Anterior cingulate cortex (tissue), 58 donors: ENCODE measurements at regions not wholly inside any gene's neighbourhood (a gene's known extent, or its start where the extent isn't known, plus 50 kb on each side); places are given as distances from the start of the nearest gene placed in this dataset.
"Not testable (repeated sequence)": the region's sequence is repeated elsewhere in the genome, so short reads cannot be mapped to it uniquely, and the experiment has no call there.

Source experiments
- DNase-seq, 58 donors: peaks; one replicate each; lab custom pipeline; 2025; lab: John Stamatoyannopoulos, UW

DNA sequence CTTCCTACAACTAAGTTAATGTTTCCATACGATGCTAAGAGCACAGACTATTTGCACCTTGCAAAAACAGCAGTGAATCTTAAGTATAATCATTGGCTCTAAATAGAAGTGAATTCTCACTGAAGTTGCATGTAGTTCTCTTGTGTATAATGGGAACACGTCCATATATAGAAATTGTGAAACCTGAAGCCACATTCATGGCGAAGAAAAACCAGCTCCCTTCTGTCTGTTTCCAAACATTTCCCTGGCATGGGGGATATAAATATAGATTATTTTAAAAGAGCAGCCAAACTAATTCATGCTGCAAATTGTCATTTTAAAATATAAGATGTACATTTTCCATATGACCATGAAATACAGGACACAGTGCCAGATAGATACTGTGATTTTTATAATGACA is 71.1 kb downstream of the TRAM1L1 start:
- no peak for DNase-seq

- no peak for DNase-seq
Measured at GRCh38 chr4:117010671-117011070, 74.7 kb downstream of the TRAM1L1 start.

DNA sequence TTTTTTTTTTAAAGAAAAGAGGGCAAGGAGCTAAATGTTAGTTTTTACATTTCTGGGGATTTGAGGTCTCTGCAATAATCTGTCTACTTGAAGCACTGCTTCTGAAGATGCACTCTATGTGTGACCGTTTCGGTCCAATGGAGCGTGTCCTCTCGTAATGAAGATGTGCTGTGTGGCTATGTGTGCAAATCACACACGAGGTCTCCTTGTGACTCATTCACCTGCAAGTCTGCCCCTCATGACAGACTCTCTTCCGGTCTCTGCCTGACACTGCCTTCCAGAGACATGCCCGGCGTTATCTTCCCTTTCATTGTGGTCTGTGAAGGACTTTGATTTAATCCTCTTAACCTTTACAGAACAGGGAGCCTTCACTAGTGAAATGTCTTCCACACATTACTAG is 84.3 kb downstream of the TRAM1L1 start:
- no peak for DNase-seq

DNA sequence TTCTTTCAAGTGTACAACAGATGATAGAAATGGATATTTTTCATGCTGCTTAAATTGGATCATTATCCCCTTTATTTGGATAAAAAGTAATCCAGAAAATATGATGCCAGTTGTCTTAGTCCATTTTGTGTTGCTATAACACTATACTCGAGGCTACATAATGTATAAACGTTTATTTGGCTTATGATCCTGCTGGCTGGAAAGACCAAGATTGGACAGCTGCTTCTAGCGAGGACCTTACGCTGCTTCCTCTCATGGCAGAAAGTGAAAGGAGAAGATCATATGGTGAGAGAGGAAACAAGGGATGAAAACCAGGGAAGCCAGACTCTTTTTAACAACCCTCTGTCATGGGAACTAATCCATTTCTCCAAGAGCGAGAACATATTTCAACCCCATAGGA is 102.7 kb downstream of the TRAM1L1 start:
- no peak for DNase-seq

DNA sequence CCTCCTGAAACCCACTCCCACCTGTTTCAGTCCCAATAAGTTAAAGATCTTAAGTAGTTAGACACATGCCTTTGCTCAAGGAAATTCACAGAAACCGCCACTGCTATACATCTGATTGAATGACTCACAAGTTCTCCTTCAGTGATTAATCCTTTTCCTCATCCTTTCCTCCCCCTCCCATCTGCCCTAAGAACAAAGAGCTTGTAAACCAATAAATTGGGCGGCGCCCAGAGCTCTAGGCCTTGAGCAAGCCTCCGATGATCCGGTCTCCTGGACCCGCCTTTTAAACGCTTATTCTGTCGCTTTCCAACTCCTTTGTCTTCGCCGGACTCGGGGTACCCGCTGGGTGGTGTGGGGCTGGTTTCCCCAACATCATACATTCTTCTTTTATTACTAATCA is 104.9 kb downstream of the TRAM1L1 start:
- DNase-seq = not testable (repeated sequence)

GRCh38 chr4:116959045-116959444 is 126.3 kb downstream of the TRAM1L1 start:
- DNase-seq = no peak

- peak in 4 of 58 donors; percentile 1 to 9 (median 2) for DNase-seq
Measured at GRCh38 chr4:116953947-116954346, 131.4 kb downstream of the TRAM1L1 start.

DNA sequence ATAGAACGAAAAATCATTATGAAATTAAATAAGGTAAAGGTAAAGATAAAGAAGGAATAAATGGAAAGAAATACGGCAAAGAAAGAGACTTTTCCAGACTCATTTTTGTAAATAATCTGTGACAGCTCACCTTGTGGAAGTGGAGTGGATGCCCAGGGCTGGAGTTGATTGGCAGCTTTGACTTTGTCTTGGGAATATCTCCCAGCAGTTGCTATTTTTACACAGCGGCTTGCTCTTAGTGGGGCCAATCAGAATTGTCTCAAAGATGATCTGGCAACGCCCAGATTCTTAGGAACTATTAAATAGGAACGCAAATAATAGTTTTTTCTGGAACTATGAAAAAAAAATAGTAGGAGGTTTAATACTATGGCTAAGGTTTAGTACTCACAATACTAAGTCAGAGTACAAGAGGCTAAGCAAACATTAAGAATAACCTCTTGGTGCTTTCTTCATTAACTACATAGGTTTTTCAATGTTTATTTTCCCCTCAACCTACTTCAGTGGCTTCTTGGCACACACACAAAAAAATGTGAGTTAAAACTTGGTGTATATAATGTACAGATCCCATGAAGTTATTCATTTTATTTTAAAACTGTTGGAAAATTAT is 132.7 kb downstream of the TRAM1L1 start:
- DNase-seq = no peak

- DNase-seq = peak in 1 of 58 donors; percentile 1
Measured at GRCh38 chr4:116949856-116950255, 135.5 kb downstream of the TRAM1L1 start.

- DNase-seq = no peak
Measured at GRCh38 chr4:116942315-116942714, 143.1 kb downstream of the TRAM1L1 start.

GRCh38 chr4:116930329-116930728 is 155.0 kb downstream of the TRAM1L1 start:
- DNase-seq = no peak

GRCh38 chr4:116926631-116927295 is 158.6 kb downstream of the TRAM1L1 start:
- DNase-seq = no peak

GRCh38 chr4:116925900-116926457 is 159.4 kb downstream of the TRAM1L1 start:
- DNase-seq = peak in 3 of 58 donors; percentile 1 to 2 (median 1)

DNA sequence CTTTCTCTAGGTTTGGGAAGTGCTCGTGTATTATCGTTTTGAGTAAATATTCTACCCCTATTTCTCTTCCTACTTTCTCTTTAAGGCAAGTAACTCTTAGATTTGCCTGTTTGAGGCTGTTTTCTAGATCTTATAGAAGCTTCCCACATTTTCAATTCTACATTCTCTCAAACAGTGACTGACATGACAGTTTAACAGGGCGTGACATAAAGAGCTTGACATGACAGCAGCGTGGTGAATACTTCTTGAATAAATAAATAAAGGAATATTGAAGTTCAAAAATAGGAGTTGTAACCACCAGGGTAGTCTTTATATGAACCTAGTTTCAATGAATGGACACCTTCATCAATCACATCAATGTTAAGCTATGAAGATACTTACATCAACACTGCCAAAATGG is 162.0 kb downstream of the TRAM1L1 start:
- no peak for DNase-seq

GRCh38 chr4:116913451-116913850 is 171.9 kb downstream of the TRAM1L1 start:
- DNase-seq = peak in 5 of 58 donors; percentile 1 to 17 (median 4)

- no peak for DNase-seq
Measured at GRCh38 chr4:116906758-116907157, 178.6 kb downstream of the TRAM1L1 start.

DNA sequence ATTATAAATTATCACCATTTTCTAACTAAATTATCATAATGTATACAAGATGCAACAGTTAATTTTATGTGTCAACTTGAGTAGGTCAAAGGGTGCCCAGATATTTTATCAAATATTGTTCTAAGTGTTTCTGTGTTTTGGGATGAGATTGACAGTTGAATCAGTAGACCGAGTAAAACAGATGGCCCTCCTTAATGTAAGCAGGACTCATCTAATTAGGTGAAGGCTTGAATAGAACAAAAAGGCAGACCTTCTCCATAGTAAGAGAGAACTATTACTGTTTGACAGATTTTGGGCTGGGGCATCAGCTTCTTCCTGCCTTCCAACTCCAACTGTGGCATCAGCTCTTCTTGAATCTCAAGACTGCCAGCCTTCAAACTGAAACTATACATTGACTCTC is 185.8 kb downstream of the TRAM1L1 start:
- DNase-seq = no peak

- DNase-seq = no peak
Measured at GRCh38 chr4:116885579-116885978, 199.8 kb downstream of the TRAM1L1 start.

DNA sequence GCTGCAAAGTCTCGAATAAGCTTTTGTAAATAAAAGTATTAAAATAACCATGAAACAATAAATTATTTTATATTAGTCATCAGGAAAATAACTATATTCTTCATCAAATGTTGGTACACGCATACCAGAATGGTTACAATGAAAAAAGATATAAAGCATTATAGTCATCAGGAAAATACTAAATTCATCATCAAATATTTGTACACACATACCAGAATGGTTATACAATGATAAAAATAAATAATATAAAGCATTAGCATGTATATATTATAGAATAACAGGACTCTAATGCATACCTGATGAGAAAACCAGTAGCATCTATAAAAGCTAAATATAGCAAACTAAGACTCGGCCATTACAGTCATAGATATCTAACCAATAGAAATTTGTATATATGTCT is 202.9 kb downstream of the TRAM1L1 start:
- DNase-seq = no peak

DNA sequence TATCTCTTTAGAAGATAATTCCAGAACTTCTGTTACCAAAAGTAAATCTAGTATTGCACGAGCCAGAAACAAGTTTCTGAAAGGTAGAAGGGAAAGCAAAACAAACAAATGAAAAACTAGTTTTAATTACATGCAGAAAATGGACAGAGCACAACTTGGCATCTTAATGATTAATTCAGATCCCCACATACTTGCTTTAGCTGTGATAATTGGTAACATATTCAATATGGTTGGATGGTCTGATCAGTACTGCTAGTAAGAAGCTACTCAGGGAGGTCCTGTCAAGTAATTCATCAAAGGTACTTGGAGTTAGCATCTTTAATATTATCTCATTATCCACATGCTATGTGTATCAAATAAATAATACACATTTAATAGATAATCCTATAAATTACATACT is 204.3 kb downstream of the TRAM1L1 start:
- no peak for DNase-seq

GRCh38 chr4:116880625-116881024 is 204.8 kb downstream of the TRAM1L1 start:
- DNase-seq = no peak

DNA sequence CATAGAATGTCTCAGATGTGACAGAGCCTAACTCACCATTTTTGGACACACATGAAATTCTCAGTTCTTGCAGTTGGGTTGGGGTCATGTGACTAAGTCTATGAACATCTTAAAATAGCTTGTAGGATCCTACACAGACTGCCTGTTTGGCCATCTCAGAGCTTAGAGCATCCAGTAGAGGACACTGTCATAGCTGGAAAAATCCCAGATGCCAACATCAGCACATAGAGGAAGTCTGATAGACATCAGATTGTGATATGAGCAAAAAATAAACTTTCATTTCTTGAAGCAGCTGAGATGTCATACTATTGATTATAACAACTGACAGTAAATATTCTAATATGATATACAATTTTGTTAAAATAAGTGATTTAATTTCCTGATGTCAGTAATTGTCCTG is 207.1 kb downstream of the TRAM1L1 start:
- no peak for DNase-seq
